ENCODE measurements at regions not wholly inside any gene's neighbourhood (a gene's known extent, or its start where the extent isn't known, plus 50 kb on each side); places are given as distances from the start of the nearest gene placed in this dataset.

DNA sequence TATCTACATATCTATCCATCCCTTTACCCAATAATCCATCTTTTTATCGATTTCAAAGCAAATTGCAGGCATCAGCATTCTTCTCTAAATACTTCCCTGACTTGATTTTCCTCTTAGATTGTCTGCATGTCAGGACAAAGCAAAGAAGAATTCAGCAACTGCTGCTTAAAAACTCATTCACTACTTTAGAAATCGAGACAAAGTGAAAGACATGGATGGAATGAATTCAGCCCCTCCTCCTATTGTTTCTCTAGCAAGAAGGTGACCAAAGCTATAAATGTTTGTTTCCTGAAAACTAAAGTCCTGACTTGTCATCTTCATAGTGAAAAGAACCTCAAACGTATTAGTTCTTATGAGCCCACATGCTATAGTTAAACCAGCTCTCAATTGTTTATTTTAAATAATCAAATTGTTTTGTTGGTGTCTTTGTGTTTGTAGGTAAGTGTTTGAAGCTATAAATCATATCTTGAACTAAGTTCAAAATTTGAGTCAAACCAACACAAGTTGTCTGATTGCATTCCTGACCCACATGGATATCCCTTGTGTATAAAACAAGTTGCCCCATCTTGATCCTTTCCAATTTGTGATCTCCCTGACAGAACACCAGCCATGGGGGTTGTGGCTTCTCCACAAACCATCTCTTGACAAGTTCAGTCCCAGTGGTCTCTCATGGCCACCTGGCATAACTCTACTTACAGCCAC is 58.6 kb upstream of the ARHGAP5 start:
- Histone ChIP-seq H3K36me3 (no peaks in the 10 kb centered on the region), H3K27me3 (no peaks in the 10 kb centered on the region), H3K9me3 (no peaks in the 10 kb centered on the region), H3K4me3 (no peak overlapping the region), H3K27ac (no peak overlapping the region), H3K4me1 (no peaks in the 10 kb centered on the region)
- no peak for DNase-seq
- no peak for TF ChIP-seq POLR2A (IDR thresholded peaks at IDR 0.05)
- TF ChIP-seq, protein P1, sequence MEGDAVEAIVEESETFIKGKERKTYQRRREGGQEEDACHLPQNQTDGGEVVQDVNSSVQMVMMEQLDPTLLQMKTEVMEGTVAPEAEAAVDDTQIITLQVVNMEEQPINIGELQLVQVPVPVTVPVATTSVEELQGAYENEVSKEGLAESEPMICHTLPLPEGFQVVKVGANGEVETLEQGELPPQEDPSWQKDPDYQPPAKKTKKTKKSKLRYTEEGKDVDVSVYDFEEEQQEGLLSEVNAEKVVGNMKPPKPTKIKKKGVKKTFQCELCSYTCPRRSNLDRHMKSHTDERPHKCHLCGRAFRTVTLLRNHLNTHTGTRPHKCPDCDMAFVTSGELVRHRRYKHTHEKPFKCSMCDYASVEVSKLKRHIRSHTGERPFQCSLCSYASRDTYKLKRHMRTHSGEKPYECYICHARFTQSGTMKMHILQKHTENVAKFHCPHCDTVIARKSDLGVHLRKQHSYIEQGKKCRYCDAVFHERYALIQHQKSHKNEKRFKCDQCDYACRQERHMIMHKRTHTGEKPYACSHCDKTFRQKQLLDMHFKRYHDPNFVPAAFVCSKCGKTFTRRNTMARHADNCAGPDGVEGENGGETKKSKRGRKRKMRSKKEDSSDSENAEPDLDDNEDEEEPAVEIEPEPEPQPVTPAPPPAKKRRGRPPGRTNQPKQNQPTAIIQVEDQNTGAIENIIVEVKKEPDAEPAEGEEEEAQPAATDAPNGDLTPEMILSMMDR (IDR thresholded peaks at IDR 0.05) = no peak

DNA sequence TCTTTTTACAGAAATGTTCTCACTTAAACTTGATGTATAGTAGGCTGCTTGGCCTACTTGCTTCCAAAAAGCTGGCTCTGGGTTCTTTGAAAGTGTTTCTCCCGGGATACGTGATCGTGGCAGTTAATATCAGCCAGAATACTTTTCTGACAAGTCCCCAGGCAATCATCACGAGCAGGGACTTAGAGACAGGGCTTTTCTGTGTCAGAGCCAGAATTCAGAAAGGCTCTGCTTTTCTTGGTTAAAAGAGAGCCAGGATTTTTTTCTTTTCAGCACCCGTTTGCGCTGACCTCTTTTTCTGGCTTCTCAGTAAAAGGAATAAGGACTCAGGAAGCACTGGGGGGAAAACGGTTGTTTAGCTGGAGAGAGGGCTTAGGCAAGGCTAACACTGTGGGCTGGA is 57.8 kb upstream of the ARHGAP5 start:
- DNase-seq = no peak
- Histone ChIP-seq H3K27me3 (no peaks in the 10 kb centered on the region), H3K4me1 (no peaks in the 10 kb centered on the region), H3K9me3 (no peaks in the 10 kb centered on the region), H3K36me3 (no peaks in the 10 kb centered on the region), H3K27ac (no peak overlapping the region), H3K4me3 (no peak overlapping the region)
- TF ChIP-seq, protein P1 (IDR thresholded peaks at IDR 0.05) = no peak
- no peak for TF ChIP-seq POLR2A (IDR thresholded peaks at IDR 0.05)

DNA sequence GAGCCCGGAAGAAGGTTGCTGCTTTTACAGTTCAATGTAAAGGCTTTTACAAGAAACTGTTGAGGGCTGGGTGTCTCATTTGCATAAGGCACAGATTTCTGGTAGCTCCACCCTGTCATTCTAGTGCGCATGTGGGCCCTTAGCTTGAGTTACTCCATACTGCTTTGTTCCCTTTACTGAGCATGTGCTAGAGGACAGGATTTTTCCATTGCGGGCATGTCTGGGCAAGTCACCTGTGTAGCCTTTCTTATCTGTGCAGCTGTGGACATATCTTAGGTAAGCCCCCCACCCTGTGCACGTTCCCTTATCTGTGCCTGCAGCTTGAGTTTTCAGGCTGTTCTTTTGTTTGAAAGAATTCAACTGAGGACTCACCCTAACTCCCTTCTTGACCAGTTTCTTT is 56.2 kb upstream of the ARHGAP5 start:
- no peaks in the 10 kb centered on the region for H3K9me3 ChIP-seq
- H3K4me1 ChIP-seq = no peaks in the 10 kb centered on the region
- no peak overlapping the region for H3K4me3 ChIP-seq
- TF ChIP-seq POLR2A (IDR thresholded peaks at IDR 0.05) = no peak
- TF ChIP-seq, protein P1 (IDR thresholded peaks at IDR 0.05) = no peak
- no peak for DNase-seq
- no peaks in the 10 kb centered on the region for H3K36me3 ChIP-seq
- no peaks in the 10 kb centered on the region for H3K27me3 ChIP-seq
- no peak overlapping the region for H3K27ac ChIP-seq

DNA sequence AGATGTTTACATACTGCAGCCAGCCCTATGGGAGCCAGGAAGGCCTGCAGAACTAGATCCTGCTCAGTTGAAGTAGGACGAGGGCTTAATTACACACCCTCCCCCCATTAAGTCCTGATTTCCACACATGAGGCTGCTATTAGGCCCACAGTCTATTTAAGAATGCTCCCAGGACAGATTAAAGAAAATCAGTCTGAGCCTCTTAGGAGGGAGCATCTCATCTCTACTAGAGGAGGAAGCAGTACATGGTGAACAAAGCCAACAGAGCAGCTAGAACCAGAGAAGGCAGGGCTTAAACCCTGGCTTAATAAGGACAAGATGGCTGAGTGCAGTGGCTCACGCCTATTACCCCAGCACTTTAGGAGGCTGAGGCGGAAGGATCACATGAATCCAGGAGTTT is 55.8 kb upstream of the ARHGAP5 start:
- Histone ChIP-seq H3K4me1 (no peaks in the 10 kb centered on the region), H3K4me3 (no peak overlapping the region), H3K36me3 (no peaks in the 10 kb centered on the region), H3K27me3 (no peaks in the 10 kb centered on the region), H3K9me3 (no peaks in the 10 kb centered on the region), H3K27ac (no peak overlapping the region)
- no peak for TF ChIP-seq POLR2A (IDR thresholded peaks at IDR 0.05)
- TF ChIP-seq, protein P1 (IDR thresholded peaks at IDR 0.05) = no peak
- no peak for DNase-seq

DNA sequence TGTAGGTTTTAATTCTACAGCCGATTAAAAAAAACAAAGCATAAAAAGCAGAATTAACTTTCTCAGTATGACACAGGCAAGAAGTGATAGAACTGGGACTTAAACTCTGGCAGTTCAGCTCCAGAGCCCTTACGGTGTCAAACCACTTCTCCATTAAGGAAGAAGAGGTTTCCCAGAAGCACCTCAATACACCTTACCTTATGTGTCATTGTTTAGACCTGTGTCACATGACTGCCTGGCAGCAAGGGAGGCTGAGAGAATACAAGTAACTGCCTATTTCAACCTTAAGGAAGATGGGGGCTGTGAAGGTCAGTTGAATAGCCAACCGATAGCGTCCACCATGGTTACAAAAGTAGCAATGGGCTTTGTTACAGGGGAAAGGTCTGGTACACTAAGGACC is 54.6 kb upstream of the ARHGAP5 start:
- H3K27me3 ChIP-seq = no peaks in the 10 kb centered on the region
- H3K36me3 ChIP-seq = no peaks in the 10 kb centered on the region
- no peak overlapping the region for H3K4me3 ChIP-seq
- H3K27ac ChIP-seq = no peak overlapping the region
- TF ChIP-seq, protein P1 (IDR thresholded peaks at IDR 0.05) = no peak
- TF ChIP-seq POLR2A (IDR thresholded peaks at IDR 0.05) = no peak
- H3K9me3 ChIP-seq = no peaks in the 10 kb centered on the region
- no peak for DNase-seq
- H3K4me1 ChIP-seq = no peaks in the 10 kb centered on the region
